Smooth muscle cell (in vitro differentiated cells): ENCODE measurements at regions not wholly inside any gene's neighbourhood (a gene's known extent, or its start where the extent isn't known, plus 50 kb on each side); places are given as distances from the start of the nearest gene placed in this dataset.
A peak's percentile ranks its signal among the peaks of the same experiment; 100 is the strongest.

Experiments used
- DNase-seq: peaks from one replicate; lab custom pipeline; 2025; ENCODE audit not compliant: unreplicated experiment; lab: John Stamatoyannopoulos, UW
- H2AFZ ChIP-seq: fragments of 200-600 bp; sonication (generic); 2 replicates; pipeline ENCODE4 v1.6.0; 2016; ENCODE audit warnings: antibody characterized with exemption, low read depth, mild to moderate bottlenecking
- H3F3A ChIP-seq: fragments of 200-600 bp; sonication (generic); 2 replicates; pipeline ENCODE4 v1.6.0; 2017; ENCODE audit warnings: antibody characterized with exemption, low read depth
- H3K27ac ChIP-seq: fragments of 200-600 bp; sonication (generic); 2 replicates; pipeline ENCODE4 v1.5.1; 2016; ENCODE audit warnings: low read depth, mild to moderate bottlenecking
- H3K27me3 ChIP-seq: fragments of 200-600 bp; sonication (generic); 2 replicates; pipeline ENCODE4 v1.6.1; 2016; ENCODE audit warnings: low read depth, mild to moderate bottlenecking
- H3K36me3 ChIP-seq: fragments of 200-600 bp; sonication (generic); 2 replicates; pipeline ENCODE4 v1.5.1; 2016; ENCODE audit warnings: low read depth
- H3K4me1 ChIP-seq: fragments of 200-600 bp; sonication (generic); 2 replicates; pipeline ENCODE4 v1.5.1; 2016; ENCODE audit warnings: low read depth
- H3K4me2 ChIP-seq: fragments of 200-600 bp; sonication (generic); 2 replicates; pipeline ENCODE4 v1.6.0; 2016; ENCODE audit warnings: mild to moderate bottlenecking
- H3K4me3 ChIP-seq: fragments of 200-600 bp; sonication (generic); 2 replicates; pipeline ENCODE4 v1.5.1; 2016; ENCODE audit warnings: mild to moderate bottlenecking
- H3K79me2 ChIP-seq: fragments of 200-600 bp; sonication (generic); 2 replicates; pipeline ENCODE4 v1.6.0; 2016; ENCODE audit warnings: low read depth, mild to moderate bottlenecking
- H3K9ac ChIP-seq: fragments of 200-600 bp; sonication (generic); 2 replicates; pipeline ENCODE4 v1.6.0; 2016; ENCODE audit warnings: low read depth
- H3K9me3 ChIP-seq: fragments of 200-600 bp; sonication (generic); replicated peaks from 2 replicates; pipeline ENCODE4 v1.5.1; 2016; ENCODE audit warnings: low read depth
- H4K20me1 ChIP-seq: fragments of 200-600 bp; sonication (generic); 2 replicates; pipeline ENCODE4 v1.6.0; 2016; ENCODE audit warnings: low read depth
- CTCF ChIP-seq: fragments of 200-600 bp; sonication (generic); IDR thresholded peaks from 2 replicates; pipeline ENCODE4 v1.5.1; 2017; ENCODE audit warnings: borderline replicate concordance, mild to moderate bottlenecking, antibody characterized with exemption; ENCODE audit not compliant: insufficient read depth, poor library complexity, severe bottlenecking
- WGBS: methylation state at CpG from one replicate; pipeline ENCODE4 v1.1.7; 2016; ENCODE audit warnings: low lambda C conversion rate; 5-methylcytosine and 5-hydroxymethylcytosine counted together

DNA sequence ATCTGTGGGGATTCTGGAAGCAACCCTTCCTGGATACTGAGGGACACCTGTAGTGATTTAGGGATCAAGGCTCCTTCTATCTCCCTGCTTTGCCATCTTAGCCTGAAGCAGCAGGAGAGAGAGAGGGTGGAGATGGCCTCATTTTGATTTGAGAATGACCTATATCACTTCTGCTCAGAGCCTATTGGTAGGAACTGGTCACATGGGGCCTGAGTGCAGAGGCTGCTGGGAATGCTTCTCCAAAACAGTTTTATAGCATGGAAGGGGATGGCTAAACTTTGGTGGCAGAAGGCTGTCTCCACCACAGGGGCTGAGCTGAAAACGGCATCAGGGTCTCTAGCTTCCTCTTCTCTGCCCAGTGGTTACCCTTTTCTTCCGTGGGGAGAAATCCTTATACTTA is 105.8 kb downstream of the TBX19 start:
- H3K4me3 ChIP-seq: no peak overlapping the region

DNA sequence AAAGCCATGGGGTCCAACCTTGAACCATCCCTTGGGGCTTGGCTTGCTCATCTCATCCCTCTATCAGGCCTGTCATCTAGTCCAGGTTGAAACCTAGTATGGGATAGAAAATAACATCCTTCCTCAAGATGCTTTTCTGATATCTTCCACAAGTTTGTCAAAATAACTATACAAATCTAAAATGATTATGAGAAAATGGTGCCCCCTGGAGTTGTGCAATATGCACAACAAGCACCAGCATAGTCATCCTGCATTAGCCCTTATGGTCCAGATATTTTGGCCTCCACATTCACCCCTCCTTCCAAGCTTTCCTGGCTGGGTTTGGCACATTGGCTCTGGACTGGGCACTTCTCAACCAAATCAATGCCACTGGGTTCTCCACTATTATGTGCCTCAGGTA is 101.2 kb downstream of the TBX19 start:
- no peaks in the 10 kb centered on the region for H3K36me3 ChIP-seq
- no peaks in the 10 kb centered on the region for H3K4me1 ChIP-seq
- H3F3A ChIP-seq: no peaks in the 10 kb centered on the region
- peak; percentile 13 for TF ChIP-seq CTCF
- no peaks in the 10 kb centered on the region for H3K27me3 ChIP-seq
- no peak overlapping the region for H3K9ac ChIP-seq
- H3K79me2 ChIP-seq: no peaks in the 10 kb centered on the region
- DNase-seq: no peak
- no peak overlapping the region for H3K4me3 ChIP-seq
- no peaks in the 10 kb centered on the region for H3K9me3 ChIP-seq
- H3K27ac ChIP-seq: no peak overlapping the region
- no peak overlapping the region for H3K4me2 ChIP-seq
- H4K20me1 ChIP-seq: no peaks in the 10 kb centered on the region
- H2AFZ ChIP-seq: no peak overlapping the region

More for the DNA sequence above, 105.8 kb downstream of the TBX19 start:
- Histone ChIP-seq H3K4me1 (peaks cover 4% of the 10 kb centered on the region), H3K9me3 (no peaks in the 10 kb centered on the region), H4K20me1 (no peaks in the 10 kb centered on the region), H3K9ac (no peak overlapping the region), H3K27ac (no peak overlapping the region), H3F3A (no peaks in the 10 kb centered on the region), H3K79me2 (no peaks in the 10 kb centered on the region), H3K36me3 (no peaks in the 10 kb centered on the region), H3K4me2 (no peak overlapping the region), H2AFZ (no peak overlapping the region), H3K27me3 (no peaks in the 10 kb centered on the region)
- DNase-seq: no peak
- 87% methylated on average over 2 of the region's 2 CpGs for WGBS
- no peak for TF ChIP-seq CTCF

- no peaks in the 10 kb centered on the region for H3F3A ChIP-seq
- no peak for TF ChIP-seq CTCF
- no peaks in the 10 kb centered on the region for H3K27me3 ChIP-seq
- no peaks in the 10 kb centered on the region for H3K79me2 ChIP-seq
- no peaks in the 10 kb centered on the region for H3K36me3 ChIP-seq
- no peak overlapping the region for H3K4me3 ChIP-seq
- H3K27ac ChIP-seq: no peak overlapping the region
- no peaks in the 10 kb centered on the region for H3K4me1 ChIP-seq
- WGBS: 89% methylated on average over 2 of the region's 2 CpGs
- no peak overlapping the region for H3K4me2 ChIP-seq
- no peak overlapping the region for H2AFZ ChIP-seq
- H3K9ac ChIP-seq: no peak overlapping the region
- H4K20me1 ChIP-seq: no peaks in the 10 kb centered on the region
- DNase-seq: no peak
- no peaks in the 10 kb centered on the region for H3K9me3 ChIP-seq
Measured at GRCh38 chr1:168380945-168381344, 100.3 kb downstream of the TBX19 start.

GRCh38 chr1:168379104-168379860 is 98.6 kb downstream of the TBX19 start:
- no peaks in the 10 kb centered on the region for H3K36me3 ChIP-seq
- no peak overlapping the region for H3K4me3 ChIP-seq
- no peaks in the 10 kb centered on the region for H3F3A ChIP-seq
- H3K27ac ChIP-seq: no peak overlapping the region
- no peaks in the 10 kb centered on the region for H3K79me2 ChIP-seq
- 76% methylated on average over 8 of the region's 8 CpGs for WGBS
- H4K20me1 ChIP-seq: no peaks in the 10 kb centered on the region
- H2AFZ ChIP-seq: no peak overlapping the region
- H3K27me3 ChIP-seq: no peaks in the 10 kb centered on the region
- H3K4me1 ChIP-seq: no peaks in the 10 kb centered on the region
- no peak for TF ChIP-seq CTCF
- H3K9me3 ChIP-seq: no peaks in the 10 kb centered on the region
- no peak for DNase-seq
- no peak overlapping the region for H3K9ac ChIP-seq
- no peak overlapping the region for H3K4me2 ChIP-seq
